ENCODE measurements at regions not wholly inside any gene's neighbourhood (a gene's known extent, or its start where the extent isn't known, plus 50 kb on each side); places are given as distances from the start of the nearest gene placed in this dataset.
"Not testable (repeated sequence)": the region's sequence is repeated elsewhere in the genome, so short reads cannot be mapped to it uniquely, and the experiment has no call there.

DNA sequence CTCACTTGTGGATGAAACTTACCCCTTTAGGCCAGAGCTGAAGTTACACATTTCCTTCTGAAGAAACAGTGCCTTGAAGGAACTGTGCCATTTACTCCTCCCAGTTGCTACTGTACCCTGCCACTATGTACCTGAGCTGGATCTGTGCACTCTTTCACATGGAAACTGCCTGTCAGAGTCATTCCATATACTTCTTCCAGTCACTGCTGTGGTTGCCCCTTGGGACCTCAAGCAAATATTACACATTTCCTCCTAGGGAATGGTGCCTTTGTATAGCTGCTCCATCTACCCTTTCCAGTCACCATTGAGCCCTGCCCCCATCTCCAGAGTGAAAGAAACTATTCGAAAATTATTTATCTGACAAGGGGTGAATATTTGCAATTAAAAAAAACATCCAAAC, 1328.3 kb downstream of the TECRL start:
- no peak overlapping the region for H3K27ac ChIP-seq (ENCODE audit: low read length)
- H3K9me3 ChIP-seq (ENCODE audit: control insufficient read depth, insufficient read depth, low read depth, low read length): no peaks in the 10 kb centered on the region
- no peaks in the 10 kb centered on the region for H3K27me3 ChIP-seq (ENCODE audit: control insufficient read depth, insufficient read depth, low read length)
- in situ Hi-C loops (cut with HindIII; ENCODE audit: low pct_unique_long_range_greater_than_20kb, low sequenced_read_pairs): no loop called here
- H3K4me1 ChIP-seq (ENCODE audit: control insufficient read depth, insufficient read depth, low read length): no peaks in the 10 kb centered on the region
- ATAC-seq (no peak), DNase-seq (ENCODE audit: low read depth, low spot score) (no peak)
- BruUV-seq (replicated peaks): no TSS peak
- CTCF ChIA-PET: no interaction called here
- H3K4me3 ChIP-seq (ENCODE audit: low read depth in 2 of 2, low read length in 2 of 2): no peak overlapping the region
- TF ChIP-seq, protein P1, sequence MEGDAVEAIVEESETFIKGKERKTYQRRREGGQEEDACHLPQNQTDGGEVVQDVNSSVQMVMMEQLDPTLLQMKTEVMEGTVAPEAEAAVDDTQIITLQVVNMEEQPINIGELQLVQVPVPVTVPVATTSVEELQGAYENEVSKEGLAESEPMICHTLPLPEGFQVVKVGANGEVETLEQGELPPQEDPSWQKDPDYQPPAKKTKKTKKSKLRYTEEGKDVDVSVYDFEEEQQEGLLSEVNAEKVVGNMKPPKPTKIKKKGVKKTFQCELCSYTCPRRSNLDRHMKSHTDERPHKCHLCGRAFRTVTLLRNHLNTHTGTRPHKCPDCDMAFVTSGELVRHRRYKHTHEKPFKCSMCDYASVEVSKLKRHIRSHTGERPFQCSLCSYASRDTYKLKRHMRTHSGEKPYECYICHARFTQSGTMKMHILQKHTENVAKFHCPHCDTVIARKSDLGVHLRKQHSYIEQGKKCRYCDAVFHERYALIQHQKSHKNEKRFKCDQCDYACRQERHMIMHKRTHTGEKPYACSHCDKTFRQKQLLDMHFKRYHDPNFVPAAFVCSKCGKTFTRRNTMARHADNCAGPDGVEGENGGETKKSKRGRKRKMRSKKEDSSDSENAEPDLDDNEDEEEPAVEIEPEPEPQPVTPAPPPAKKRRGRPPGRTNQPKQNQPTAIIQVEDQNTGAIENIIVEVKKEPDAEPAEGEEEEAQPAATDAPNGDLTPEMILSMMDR (IDR thresholded peaks at IDR 0.05): no peak
- TF ChIP-seq SIN3A (IDR thresholded peaks at IDR 0.05; ENCODE audit: borderline replicate concordance, insufficient read depth, low read depth, low read length) (no peak), POLR2AphosphoS5 (IDR thresholded peaks at IDR 0.05; ENCODE audit: low read depth, low read length) (no peak), TCF7L2 (IDR thresholded peaks at IDR 0.05; ENCODE audit: low read depth, low read length) (no peak)
- TF ChIP-seq, protein P2, sequence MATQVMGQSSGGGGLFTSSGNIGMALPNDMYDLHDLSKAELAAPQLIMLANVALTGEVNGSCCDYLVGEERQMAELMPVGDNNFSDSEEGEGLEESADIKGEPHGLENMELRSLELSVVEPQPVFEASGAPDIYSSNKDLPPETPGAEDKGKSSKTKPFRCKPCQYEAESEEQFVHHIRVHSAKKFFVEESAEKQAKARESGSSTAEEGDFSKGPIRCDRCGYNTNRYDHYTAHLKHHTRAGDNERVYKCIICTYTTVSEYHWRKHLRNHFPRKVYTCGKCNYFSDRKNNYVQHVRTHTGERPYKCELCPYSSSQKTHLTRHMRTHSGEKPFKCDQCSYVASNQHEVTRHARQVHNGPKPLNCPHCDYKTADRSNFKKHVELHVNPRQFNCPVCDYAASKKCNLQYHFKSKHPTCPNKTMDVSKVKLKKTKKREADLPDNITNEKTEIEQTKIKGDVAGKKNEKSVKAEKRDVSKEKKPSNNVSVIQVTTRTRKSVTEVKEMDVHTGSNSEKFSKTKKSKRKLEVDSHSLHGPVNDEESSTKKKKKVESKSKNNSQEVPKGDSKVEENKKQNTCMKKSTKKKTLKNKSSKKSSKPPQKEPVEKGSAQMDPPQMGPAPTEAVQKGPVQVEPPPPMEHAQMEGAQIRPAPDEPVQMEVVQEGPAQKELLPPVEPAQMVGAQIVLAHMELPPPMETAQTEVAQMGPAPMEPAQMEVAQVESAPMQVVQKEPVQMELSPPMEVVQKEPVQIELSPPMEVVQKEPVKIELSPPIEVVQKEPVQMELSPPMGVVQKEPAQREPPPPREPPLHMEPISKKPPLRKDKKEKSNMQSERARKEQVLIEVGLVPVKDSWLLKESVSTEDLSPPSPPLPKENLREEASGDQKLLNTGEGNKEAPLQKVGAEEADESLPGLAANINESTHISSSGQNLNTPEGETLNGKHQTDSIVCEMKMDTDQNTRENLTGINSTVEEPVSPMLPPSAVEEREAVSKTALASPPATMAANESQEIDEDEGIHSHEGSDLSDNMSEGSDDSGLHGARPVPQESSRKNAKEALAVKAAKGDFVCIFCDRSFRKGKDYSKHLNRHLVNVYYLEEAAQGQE (IDR thresholded peaks at IDR 0.05; ENCODE audit: insufficient read depth in 1 of 2, low read depth in 2 of 2, low read length in 1 of 2): no peak
- intact Hi-C loops (cut with micrococcal nuclease; ENCODE audit: unreplicated experiment): no loop called here
- H3K36me3 ChIP-seq (ENCODE audit: control insufficient read depth, insufficient read depth, low read length): no peaks in the 10 kb centered on the region
- POLR2A ChIA-PET: no interaction called here

DNA sequence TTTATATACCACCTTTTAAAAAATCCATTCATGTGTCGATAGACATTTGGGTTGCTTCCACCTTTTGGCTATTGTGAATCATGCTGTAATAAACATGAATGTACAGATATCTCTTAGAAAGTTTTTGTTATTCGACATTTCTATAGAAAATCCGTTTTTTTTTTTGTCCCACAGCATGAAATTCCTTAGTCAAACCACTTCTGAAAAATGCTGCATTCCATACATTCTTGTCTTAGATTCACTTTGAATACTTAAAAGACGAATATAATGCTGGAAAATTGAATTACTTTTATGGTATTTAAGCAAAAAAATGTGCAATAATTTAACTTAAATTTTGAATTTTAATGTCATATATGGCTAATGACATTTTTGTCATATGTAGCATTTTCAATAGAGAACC, 1345.5 kb downstream of the TECRL start:
- CTCF ChIA-PET: no interaction called here
- Histone ChIP-seq H3K27ac (ENCODE audit: low read length) (no peak overlapping the region), H3K9me3 (ENCODE audit: control insufficient read depth, insufficient read depth, low read depth, low read length) (no peaks in the 10 kb centered on the region), H3K27me3 (ENCODE audit: control insufficient read depth, insufficient read depth, low read length) (no peaks in the 10 kb centered on the region), H3K4me1 (ENCODE audit: control insufficient read depth, insufficient read depth, low read length) (no peaks in the 10 kb centered on the region), H3K36me3 (ENCODE audit: control insufficient read depth, insufficient read depth, low read length) (no peaks in the 10 kb centered on the region), H3K4me3 (ENCODE audit: low read depth in 2 of 2, low read length in 2 of 2) (no peak overlapping the region)
- DNase-seq (ENCODE audit: low read depth, low spot score): no peak
- intact Hi-C loops (cut with micrococcal nuclease; ENCODE audit: unreplicated experiment): no loop called here
- POLR2A ChIA-PET: no interaction called here
- in situ Hi-C loops (cut with HindIII; ENCODE audit: low pct_unique_long_range_greater_than_20kb, low sequenced_read_pairs): no loop called here
- no peak for TF ChIP-seq POLR2AphosphoS5 (IDR thresholded peaks at IDR 0.05; ENCODE audit: low read depth, low read length)
- TF ChIP-seq, protein P2 (IDR thresholded peaks at IDR 0.05; ENCODE audit: insufficient read depth in 1 of 2, low read depth in 2 of 2, low read length in 1 of 2): no peak
- no peak for TF ChIP-seq TCF7L2 (IDR thresholded peaks at IDR 0.05; ENCODE audit: low read depth, low read length)
- TF ChIP-seq, protein P1 (IDR thresholded peaks at IDR 0.05): no peak
- no peak for TF ChIP-seq SIN3A (IDR thresholded peaks at IDR 0.05; ENCODE audit: borderline replicate concordance, insufficient read depth, low read depth, low read length)
- no TSS peak for BruUV-seq (replicated peaks)
- no peak for ATAC-seq

DNA sequence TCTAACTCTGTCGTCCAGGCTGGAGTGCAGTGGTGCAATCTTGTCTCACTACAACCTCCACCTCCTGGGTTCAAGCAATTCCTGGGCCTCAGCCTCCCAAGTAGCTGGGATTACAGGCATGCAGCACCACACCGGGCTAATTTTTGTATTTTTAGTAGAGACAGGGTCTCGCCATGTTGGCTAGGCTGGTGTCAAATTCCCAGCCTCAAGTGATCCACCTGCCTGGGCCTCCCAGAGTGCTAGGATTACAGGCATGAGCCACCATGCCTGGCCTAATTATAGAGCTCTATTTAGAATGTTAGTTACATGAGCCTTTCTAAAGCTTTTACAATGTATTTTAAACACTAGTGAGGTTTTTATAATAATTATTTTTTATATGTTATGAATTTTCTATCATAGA, 1346.4 kb downstream of the TECRL start:
- H3K4me1 ChIP-seq (ENCODE audit: control insufficient read depth, insufficient read depth, low read length); BruUV-seq (replicated peaks); ATAC-seq; intact Hi-C loops (cut with micrococcal nuclease; ENCODE audit: unreplicated experiment); DNase-seq (ENCODE audit: low read depth, low spot score); H3K4me3 ChIP-seq (ENCODE audit: low read depth in 2 of 2, low read length in 2 of 2); H3K27ac ChIP-seq (ENCODE audit: low read length); H3K27me3 ChIP-seq (ENCODE audit: control insufficient read depth, insufficient read depth, low read length); H3K9me3 ChIP-seq (ENCODE audit: control insufficient read depth, insufficient read depth, low read depth, low read length); in situ Hi-C loops (cut with HindIII; ENCODE audit: low pct_unique_long_range_greater_than_20kb, low sequenced_read_pairs); H3K36me3 ChIP-seq (ENCODE audit: control insufficient read depth, insufficient read depth, low read length); CTCF ChIA-PET; POLR2A ChIA-PET: not testable (repeated sequence)

All from Panc1 (cell line).